Choroid plexus epithelial cell (primary cell): ENCODE measurements at regions not wholly inside any gene's neighbourhood (a gene's known extent, or its start where the extent isn't known, plus 50 kb on each side); places are given as distances from the start of the nearest gene placed in this dataset.

Experiments used
- DNase-seq: peaks from one replicate; pipeline ENCODE4 v3.0.0-alpha.2; 2010; ENCODE audit warnings: low read depth
- H3K4me3 ChIP-seq: 2 replicates; pipeline ENCODE4 v1.5.1; 2011; ENCODE audit warnings: low read depth, mild to moderate bottlenecking, control low read depth, low read length, moderate library complexity
- TF ChIP-seq, protein P1 (sequence below): conservative IDR thresholded peaks from 2 replicates; pipeline ENCODE4 v1.5.1; 2011; ENCODE audit warnings: low read depth, mild to moderate bottlenecking, control low read depth, inconsistent platforms, low read length, moderate library complexity

DNA sequence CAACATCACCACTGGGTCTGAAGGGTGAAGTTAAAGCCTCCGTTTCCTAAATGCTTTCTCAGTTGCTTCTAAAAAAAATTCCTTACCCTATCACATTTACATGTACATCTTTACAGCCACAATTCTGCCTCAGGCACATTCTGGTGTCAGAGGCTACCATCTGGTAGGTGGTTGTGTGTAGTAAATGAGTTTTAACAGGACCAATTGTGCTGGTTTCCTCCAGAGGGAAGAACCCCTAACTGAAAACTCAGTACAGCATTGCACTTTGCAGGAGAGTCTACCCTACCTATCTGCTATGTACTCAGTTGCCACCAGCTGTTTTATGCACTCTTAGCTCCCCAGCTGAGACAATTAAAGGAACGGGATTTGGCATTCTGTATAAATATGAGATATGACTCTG, 1576.5 kb downstream of the PCDH9 start:
- no peak for DNase-seq
- no peak overlapping the region for H3K4me3 ChIP-seq
- TF ChIP-seq, protein P1, sequence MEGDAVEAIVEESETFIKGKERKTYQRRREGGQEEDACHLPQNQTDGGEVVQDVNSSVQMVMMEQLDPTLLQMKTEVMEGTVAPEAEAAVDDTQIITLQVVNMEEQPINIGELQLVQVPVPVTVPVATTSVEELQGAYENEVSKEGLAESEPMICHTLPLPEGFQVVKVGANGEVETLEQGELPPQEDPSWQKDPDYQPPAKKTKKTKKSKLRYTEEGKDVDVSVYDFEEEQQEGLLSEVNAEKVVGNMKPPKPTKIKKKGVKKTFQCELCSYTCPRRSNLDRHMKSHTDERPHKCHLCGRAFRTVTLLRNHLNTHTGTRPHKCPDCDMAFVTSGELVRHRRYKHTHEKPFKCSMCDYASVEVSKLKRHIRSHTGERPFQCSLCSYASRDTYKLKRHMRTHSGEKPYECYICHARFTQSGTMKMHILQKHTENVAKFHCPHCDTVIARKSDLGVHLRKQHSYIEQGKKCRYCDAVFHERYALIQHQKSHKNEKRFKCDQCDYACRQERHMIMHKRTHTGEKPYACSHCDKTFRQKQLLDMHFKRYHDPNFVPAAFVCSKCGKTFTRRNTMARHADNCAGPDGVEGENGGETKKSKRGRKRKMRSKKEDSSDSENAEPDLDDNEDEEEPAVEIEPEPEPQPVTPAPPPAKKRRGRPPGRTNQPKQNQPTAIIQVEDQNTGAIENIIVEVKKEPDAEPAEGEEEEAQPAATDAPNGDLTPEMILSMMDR = no peak

DNA sequence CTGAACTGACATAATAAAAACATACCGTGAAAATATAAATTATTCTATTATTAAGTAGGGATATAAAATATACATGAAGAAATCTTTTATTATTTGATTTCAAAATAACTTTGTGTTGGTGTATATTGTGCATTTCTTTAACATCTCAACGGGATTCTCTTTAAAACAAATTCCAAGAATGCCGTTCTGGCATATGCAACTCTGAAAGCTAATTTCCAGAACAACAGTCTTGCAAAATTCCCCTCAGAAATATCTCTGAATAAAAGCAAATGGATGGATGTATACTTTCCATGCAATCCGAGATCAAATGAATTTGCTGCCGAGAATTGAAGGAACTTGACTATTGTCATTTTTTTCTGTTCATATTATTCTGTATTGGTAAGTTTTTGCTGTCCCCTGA, 1579.8 kb downstream of the PCDH9 start:
- no peak overlapping the region for H3K4me3 ChIP-seq

DNA sequence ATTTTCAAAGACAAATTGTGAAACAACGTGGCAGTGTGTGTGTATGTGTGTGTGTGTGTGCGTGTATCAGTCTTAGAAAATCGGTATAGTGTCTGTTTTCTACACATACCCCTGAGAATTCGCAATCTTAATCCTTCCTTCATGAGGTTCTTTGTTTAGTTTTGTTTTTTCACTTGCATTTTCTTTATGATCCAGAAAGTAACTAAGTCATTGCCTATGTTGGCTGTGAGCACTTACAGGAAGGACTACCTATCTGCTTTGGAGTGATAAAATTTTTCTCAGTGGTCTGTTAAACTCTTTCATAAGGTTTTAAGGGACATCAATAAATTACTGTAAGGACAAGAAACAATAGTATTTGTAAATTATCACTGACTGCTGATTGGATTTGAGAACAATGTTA, 1587.1 kb downstream of the PCDH9 start:
- no peak overlapping the region for H3K4me3 ChIP-seq
- DNase-seq = no peak
- TF ChIP-seq, protein P1 = no peak

More for the DNA sequence above, 1579.8 kb downstream of the PCDH9 start:
- TF ChIP-seq, protein P1 = no peak
- DNase-seq = no peak

DNA sequence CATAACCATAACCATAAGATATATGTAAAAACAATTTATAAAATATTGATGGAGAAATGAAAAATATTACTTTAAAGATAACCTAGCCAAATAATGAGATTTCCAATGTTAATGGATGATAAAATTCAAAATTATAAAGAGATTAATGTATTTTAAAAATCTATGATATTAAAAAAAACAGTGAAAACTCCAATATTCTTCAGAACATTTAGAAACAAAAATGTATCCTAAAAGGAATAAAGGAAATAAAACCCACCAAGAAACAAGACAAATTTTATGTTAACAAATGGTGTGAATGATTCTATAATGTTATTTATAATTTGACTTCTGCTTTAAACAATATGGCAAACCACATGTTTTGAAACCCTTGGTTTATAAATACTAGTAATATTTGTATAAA, 1587.8 kb downstream of the PCDH9 start:
- DNase-seq = no peak
- TF ChIP-seq, protein P1 = no peak
- no peak overlapping the region for H3K4me3 ChIP-seq

DNA sequence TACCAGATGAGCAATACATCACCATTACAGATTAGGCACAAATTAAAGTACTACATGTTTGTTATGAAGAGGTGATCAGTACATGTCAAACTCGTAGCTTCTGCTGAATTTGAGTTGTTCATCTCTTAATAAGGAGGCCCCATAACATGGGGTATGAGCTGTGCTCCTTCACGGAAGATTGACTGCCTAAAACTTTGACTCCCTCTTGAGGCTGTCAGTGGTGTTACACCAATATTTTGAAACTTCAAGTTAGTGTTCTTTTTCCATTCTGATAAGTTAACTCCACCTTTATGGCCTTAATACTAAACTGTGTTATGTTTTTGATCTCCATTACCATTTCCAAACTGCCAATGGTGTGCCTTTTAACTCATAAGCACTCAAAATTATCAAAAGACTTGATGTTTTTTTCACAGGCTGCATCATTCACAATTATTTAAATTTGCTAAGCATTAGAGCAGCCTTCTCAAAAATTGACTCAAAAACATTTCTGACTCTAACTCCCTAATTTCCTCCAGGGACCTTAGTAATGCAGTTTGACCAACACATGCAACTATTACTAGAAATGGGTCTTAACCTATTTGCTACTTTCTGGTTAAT, 1591.5 kb downstream of the PCDH9 start:
- TF ChIP-seq, protein P1 = peak; percentile 86
- no peak overlapping the region for H3K4me3 ChIP-seq
- DNase-seq = peak; percentile 85

DNA sequence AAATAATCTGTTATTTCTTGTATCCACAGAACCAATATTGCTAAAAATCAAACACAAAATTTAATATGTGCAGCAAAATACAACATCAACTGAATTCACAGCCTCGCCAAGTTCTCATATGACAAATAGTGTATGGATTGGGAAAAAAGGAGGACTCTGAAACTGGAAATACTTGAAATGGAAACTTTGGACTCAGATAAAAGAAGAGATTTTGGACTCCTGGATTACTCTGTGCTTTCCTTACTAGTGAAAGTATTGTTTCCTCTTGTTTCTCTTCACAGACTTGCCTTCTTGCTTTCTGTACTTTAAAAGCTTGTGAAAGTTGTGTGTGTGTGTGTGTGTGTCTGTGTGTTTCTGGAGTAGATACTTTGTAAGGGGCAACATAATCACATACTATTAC, 1596.3 kb downstream of the PCDH9 start:
- TF ChIP-seq, protein P1 = no peak
- no peak overlapping the region for H3K4me3 ChIP-seq
- DNase-seq = no peak

DNA sequence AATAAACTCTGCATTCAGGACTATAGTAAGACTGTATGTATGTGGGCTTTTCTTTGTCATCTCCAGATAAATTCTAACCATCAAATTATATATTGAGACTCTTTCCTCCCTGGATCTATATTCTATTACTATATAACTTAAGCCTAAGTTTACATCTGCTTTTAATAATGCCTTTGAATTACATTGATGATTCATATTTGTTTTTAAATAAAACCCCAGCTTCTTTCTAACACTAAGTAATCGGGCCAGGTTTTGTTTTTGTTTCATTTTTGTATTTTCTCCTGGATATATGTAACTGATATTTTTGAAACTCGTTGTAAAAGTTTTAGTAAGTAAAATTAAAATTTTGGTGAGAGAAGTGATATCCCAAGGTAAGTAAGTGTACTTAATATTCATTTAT, 1599.1 kb downstream of the PCDH9 start:
- TF ChIP-seq, protein P1 = no peak

More for the DNA sequence above, 1599.1 kb downstream of the PCDH9 start:
- H3K4me3 ChIP-seq = no peak overlapping the region
- DNase-seq = no peak
